CD4-positive, alpha-beta memory T cell (primary cell): ENCODE measurements at regions not wholly inside any gene's neighbourhood (a gene's known extent, or its start where the extent isn't known, plus 50 kb on each side); places are given as distances from the start of the nearest gene placed in this dataset.

Experiments used
- CTCF ChIA-PET: fragments of 350-600 bp; sonication (Branson Sonifier 250); formaldehyde crosslinking; loops from one replicate; lab custom pipeline; 2021; ENCODE audit warnings: inconsistent platforms; ENCODE audit not compliant: partially characterized antibody; lab: Charles Lee
- POLR2A ChIA-PET: fragments of 350-600 bp; sonication (Branson Sonifier 250); formaldehyde crosslinking; loops from one replicate; lab custom pipeline; 2021; ENCODE audit not compliant: partially characterized antibody; lab: Charles Lee
- DNase-seq, 5 donors: peaks; one replicate each; pipeline versions ENCODE4 v3.0.0 to v3.0.0-alpha.2; 2020 to 2022; ENCODE audit warnings: mixed read lengths in 1 of 5
- H3K27ac ChIP-seq: one replicate; pipeline ENCODE4 v1.7.0; 2013; ENCODE audit warnings: low read depth, low read length
- H3K27me3 ChIP-seq: 2 replicates; pipeline ENCODE4 v1.7.0; 2013; ENCODE audit warnings: mild to moderate bottlenecking, low read length, moderate library complexity; ENCODE audit not compliant: insufficient read depth
- H3K36me3 ChIP-seq: 2 replicates; pipeline ENCODE4 v1.7.0; 2013; ENCODE audit warnings: mild to moderate bottlenecking, low read length, moderate library complexity; ENCODE audit not compliant: insufficient read depth
- H3K4me1 ChIP-seq: 2 replicates; pipeline ENCODE4 v1.7.0; 2013; ENCODE audit warnings: mild to moderate bottlenecking, low read length, moderate library complexity; ENCODE audit not compliant: insufficient read depth
- H3K4me3 ChIP-seq, 2 donors: one replicate each; pipeline ENCODE4 v1.7.0; 2013; ENCODE audit warnings: low read length in 2 of 2, mild to moderate bottlenecking in 1 of 2
- H3K9me3 ChIP-seq, 2 donors: one replicate each; pipeline ENCODE4 v1.7.0; 2013; ENCODE audit warnings: low read length in 2 of 2, control low read depth in 1 of 2; ENCODE audit not compliant: control insufficient read depth in 1 of 2
- H3K27ac Mint-ChIP-seq, 7 donors: one replicate each; pipeline ENCODE4 v1.8.0; 2020 to 2021; ENCODE audit warnings: mixed read lengths in 7 of 7, mild to moderate bottlenecking in 6 of 7, inconsistent platforms in 3 of 7, moderate library complexity in 3 of 7
- H3K27me3 Mint-ChIP-seq, 2 donors: one replicate each; pipeline ENCODE4 v1.8.0; 2020 to 2021; ENCODE audit warnings: mixed read lengths in 2 of 2
- H3K36me3 Mint-ChIP-seq, 2 donors: one replicate each; pipeline ENCODE4 v1.8.0; 2020 to 2021; ENCODE audit warnings: mixed read lengths in 2 of 2, inconsistent platforms in 1 of 2, mild to moderate bottlenecking in 1 of 2
- H3K4me1 Mint-ChIP-seq, 4 donors: one replicate each; pipeline ENCODE4 v1.8.0; 2020 to 2021; ENCODE audit warnings: mixed read lengths in 4 of 4, mild to moderate bottlenecking in 1 of 4
- H3K4me3 Mint-ChIP-seq, 8 donors: one replicate each; pipeline ENCODE4 v1.8.0; 2020 to 2021; ENCODE audit warnings: mixed read lengths in 8 of 8, mild to moderate bottlenecking in 7 of 8, moderate library complexity in 6 of 8, inconsistent platforms in 3 of 8
- H3K9me3 Mint-ChIP-seq, 8 donors: one replicate each; pipeline ENCODE4 v1.8.0; 2020 to 2021; ENCODE audit warnings: mixed read lengths in 8 of 8, mild to moderate bottlenecking in 5 of 8, inconsistent platforms in 3 of 8, moderate library complexity in 1 of 8
- intact Hi-C: fragments of 100-400 bp; cut with micrococcal nuclease; formaldehyde crosslinking; loops from one replicate; pipeline ENCODE4 v1.15.1; 2023

DNA sequence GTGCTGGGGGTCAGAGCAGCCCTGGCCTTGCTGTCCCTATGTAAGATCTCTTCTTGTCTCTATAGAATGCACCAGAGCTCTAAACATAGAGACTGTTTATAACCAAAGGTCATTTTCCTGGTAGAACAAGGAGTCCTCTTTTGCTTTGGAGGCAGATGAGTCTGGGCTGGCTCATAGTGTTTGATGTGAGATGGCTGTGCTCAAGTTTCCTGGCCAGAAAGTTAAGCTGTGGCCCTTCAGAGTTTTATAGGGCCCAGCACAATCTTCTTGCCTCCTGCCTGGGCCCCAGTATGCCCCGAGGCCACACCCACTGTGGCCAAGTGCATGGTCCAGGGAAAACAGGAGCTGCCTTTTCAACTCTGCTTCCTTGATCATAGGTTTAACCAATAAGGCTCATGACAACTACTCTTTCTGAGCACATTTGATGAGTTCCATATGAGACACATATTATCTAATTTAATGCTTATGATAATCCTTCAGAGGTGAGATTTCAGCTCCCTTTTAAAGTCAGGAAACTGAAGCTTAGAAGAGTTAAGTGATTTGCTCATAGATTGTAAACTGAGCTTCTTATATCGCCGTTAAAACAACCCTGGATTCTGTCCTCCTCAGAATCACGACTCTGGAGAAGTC, 66.3 kb downstream of the MYCN start:
- intact Hi-C loops = no loop called here
- Histone ChIP-seq H3K9me3 (no peaks in the 10 kb centered on the region), H3K4me1 (no peaks in the 10 kb centered on the region), H3K27ac (no peak overlapping the region), H3K36me3 (no peaks in the 10 kb centered on the region), H3K4me3 (no peak overlapping the region), H3K27me3 (no peaks in the 10 kb centered on the region)
- no peak overlapping the region for H3K27ac Mint-ChIP-seq
- no peaks in the 10 kb centered on the region for H3K4me1 Mint-ChIP-seq
- H3K36me3 Mint-ChIP-seq = no peaks in the 10 kb centered on the region
- no peak overlapping the region for H3K4me3 Mint-ChIP-seq
- ChIA-PET CTCF (interaction anchor here (1.3 kb wide), 1 partner anchor 9 kb away, joined by 3 read pairs; no protein-coding TSS in a partner anchor), POLR2A (no interaction called here)
- no peak for DNase-seq
- peaks cover 0 to 5% (median 0%) of the 10 kb centered on the region in 8 donors for H3K9me3 Mint-ChIP-seq
- peaks cover 0 to under 1% of the 10 kb centered on the region in 2 donors for H3K27me3 Mint-ChIP-seq

DNA sequence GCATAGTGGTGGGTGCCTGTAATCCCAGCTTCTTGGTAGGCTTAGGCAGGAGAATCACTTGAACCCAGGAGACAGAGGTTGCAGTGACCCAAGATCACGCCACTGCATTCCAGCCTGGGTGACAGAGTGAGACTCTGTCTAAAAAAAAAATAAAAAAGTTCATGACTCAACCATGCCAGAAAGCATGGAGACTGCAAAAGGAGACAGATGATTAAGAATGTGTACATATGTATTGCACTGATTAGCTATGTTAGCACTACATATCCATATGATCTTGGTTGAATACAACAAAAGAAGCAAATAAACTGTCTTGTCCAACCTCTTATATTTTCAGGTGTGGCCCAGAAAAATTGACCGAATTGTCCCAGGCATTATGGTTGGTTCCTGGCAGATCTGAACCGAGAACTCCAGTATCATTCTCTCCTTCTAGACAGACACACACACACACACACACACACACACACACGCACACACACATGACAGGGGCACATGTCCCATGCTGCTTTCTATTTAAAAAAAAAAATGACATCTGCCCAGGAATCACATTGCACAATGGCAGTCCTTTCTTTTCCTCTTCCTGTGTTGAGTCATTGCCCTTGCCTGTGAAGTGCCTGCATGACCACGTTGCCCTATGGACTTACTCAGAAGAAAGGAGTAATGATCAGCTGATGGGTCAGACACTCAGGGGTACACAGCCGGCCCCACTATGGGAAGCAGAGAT, 65.6 kb downstream of the MYCN start:
- Mint-ChIP-seq H3K4me3 (no peak overlapping the region), H3K36me3 (no peaks in the 10 kb centered on the region), H3K27me3 (no peaks in the 10 kb centered on the region), H3K9me3 (peaks cover 0 to 5% (median 0%) of the 10 kb centered on the region in 8 donors), H3K4me1 (no peaks in the 10 kb centered on the region), H3K27ac (no peak overlapping the region)
- no peaks in the 10 kb centered on the region for H3K4me1 ChIP-seq
- no peaks in the 10 kb centered on the region for H3K27me3 ChIP-seq
- CTCF ChIA-PET = interaction anchor here (1.3 kb wide), 1 partner anchor 10 kb away, joined by 3 read pairs; no protein-coding TSS in a partner anchor
- no peak overlapping the region for H3K4me3 ChIP-seq
- intact Hi-C loops = no loop called here
- no peaks in the 10 kb centered on the region for H3K9me3 ChIP-seq
- DNase-seq = no peak
- H3K36me3 ChIP-seq = no peaks in the 10 kb centered on the region
- POLR2A ChIA-PET = no interaction called here
- no peak overlapping the region for H3K27ac ChIP-seq

DNA sequence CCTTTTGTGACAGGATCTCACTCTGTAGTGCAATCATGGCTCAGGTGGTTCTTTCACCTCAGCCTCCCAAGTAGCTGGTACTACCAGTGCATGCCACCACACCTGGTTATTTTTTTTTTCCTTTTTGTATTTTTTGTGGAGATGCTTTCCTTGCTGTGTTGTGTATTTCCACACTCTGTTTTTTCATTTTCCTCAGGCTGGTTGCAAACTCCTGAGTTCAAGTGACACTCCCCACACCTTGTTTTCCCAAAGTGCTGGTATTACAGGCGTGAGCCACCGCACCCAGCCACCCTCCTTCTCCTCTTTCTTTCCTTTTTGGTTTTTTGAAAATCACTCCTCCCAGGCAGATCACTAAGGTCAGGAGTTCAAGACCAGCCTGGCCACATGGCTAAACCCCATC, 65.0 kb downstream of the MYCN start:
- no peak overlapping the region for H3K27ac ChIP-seq
- Mint-ChIP-seq H3K36me3 (no peaks in the 10 kb centered on the region), H3K4me1 (no peaks in the 10 kb centered on the region), H3K27ac (no peak overlapping the region), H3K27me3 (peaks cover 0 to 2% of the 10 kb centered on the region in 2 donors), H3K4me3 (no peak overlapping the region), H3K9me3 (peaks cover 0 to 5% (median 0%) of the 10 kb centered on the region in 8 donors)
- intact Hi-C loops = no loop called here
- POLR2A ChIA-PET = no interaction called here
- H3K4me1 ChIP-seq = no peaks in the 10 kb centered on the region
- H3K36me3 ChIP-seq = no peaks in the 10 kb centered on the region
- DNase-seq = no peak
- no peak overlapping the region for H3K4me3 ChIP-seq
- H3K27me3 ChIP-seq = no peaks in the 10 kb centered on the region
- CTCF ChIA-PET = no interaction called here
- no peaks in the 10 kb centered on the region for H3K9me3 ChIP-seq

DNA sequence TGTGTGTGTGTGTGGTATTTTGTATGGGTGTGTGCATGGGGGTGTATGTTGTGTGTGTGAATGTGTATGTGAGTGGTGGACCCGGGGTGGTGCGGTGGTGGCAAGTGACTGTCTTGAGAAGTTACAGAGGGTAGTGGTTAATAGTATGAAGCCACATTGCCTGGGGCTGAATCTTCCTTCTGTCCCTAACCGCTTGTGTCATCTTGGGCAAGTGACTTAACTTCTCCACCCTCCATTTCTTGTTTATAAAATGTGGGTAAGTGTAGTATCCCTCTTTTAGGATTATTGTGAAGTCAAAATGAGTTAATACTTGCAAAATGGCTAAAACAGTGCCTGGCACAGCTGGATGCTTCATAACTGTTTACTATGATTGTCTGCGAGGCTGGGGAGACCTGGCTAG, 63.5 kb downstream of the MYCN start:
- H3K9me3 Mint-ChIP-seq = peaks cover 0 to 6% (median 0%) of the 10 kb centered on the region in 8 donors
- no peak overlapping the region for H3K27ac ChIP-seq
- no peak overlapping the region for H3K27ac Mint-ChIP-seq
- H3K27me3 ChIP-seq = no peaks in the 10 kb centered on the region
- intact Hi-C loops = no loop called here
- H3K4me1 ChIP-seq = no peaks in the 10 kb centered on the region
- DNase-seq = no peak
- H3K4me3 Mint-ChIP-seq = no peak overlapping the region
- no peaks in the 10 kb centered on the region for H3K9me3 ChIP-seq
- no peaks in the 10 kb centered on the region for H3K36me3 ChIP-seq
- no peaks in the 10 kb centered on the region for H3K4me1 Mint-ChIP-seq
- ChIA-PET POLR2A (no interaction called here), CTCF (no interaction called here)
- H3K36me3 Mint-ChIP-seq = no peaks in the 10 kb centered on the region
- no peak overlapping the region for H3K4me3 ChIP-seq
- H3K27me3 Mint-ChIP-seq = peaks cover 0 to 3% of the 10 kb centered on the region in 2 donors

DNA sequence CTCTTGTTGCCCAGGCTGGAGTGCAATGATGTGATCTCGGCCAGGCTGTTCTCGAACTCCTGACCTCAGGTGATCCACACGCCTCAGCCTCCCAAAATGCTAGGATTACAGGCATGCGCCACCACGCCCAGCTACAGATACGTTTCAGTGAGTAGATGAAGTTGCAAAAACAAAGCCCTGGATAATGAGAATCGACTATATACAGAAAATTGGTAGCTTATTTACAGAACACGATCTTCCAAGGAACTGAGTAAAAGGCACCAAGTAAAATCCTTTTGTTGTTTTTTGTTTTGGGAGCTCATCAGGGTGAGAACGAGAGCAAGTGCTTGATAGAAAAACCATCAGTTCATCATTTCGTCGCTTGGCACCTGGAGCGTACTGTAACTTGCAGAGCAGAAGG, 62.8 kb downstream of the MYCN start:
- DNase-seq = no peak
- peaks cover 0 to 6% (median 0%) of the 10 kb centered on the region in 8 donors for H3K9me3 Mint-ChIP-seq
- H3K4me3 Mint-ChIP-seq = no peak overlapping the region
- Histone ChIP-seq H3K27ac (no peak overlapping the region), H3K27me3 (no peaks in the 10 kb centered on the region), H3K4me3 (no peak overlapping the region), H3K36me3 (no peaks in the 10 kb centered on the region), H3K4me1 (no peaks in the 10 kb centered on the region), H3K9me3 (no peaks in the 10 kb centered on the region)
- ChIA-PET POLR2A (no interaction called here), CTCF (no interaction called here)
- no peak overlapping the region for H3K27ac Mint-ChIP-seq
- H3K27me3 Mint-ChIP-seq = peaks cover 0 to 3% of the 10 kb centered on the region in 2 donors
- intact Hi-C loops = no loop called here
- H3K36me3 Mint-ChIP-seq = no peaks in the 10 kb centered on the region
- no peaks in the 10 kb centered on the region for H3K4me1 Mint-ChIP-seq

DNA sequence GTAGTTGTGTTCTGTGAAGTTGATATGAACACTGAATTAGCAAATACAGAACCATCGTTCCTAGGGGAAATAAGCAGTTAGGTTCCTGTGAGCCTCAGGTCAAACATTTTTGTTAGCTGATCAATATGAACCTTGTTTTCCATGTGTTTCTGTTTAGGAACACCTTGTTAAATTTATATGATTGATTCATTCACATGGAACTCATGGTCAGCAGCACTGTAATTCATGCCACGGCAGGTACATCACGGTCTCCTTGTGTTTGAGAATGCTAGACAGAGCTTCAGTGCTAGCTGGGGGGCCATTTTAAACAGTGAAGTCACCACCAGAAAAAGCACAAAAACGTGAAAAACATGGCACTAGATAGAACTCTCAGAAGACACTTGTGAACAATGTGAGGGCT, 62.2 kb downstream of the MYCN start:
- no peaks in the 10 kb centered on the region for H3K27me3 ChIP-seq
- H3K4me3 ChIP-seq = no peak overlapping the region
- ChIA-PET POLR2A (no interaction called here), CTCF (no interaction called here)
- no peaks in the 10 kb centered on the region for H3K9me3 ChIP-seq
- no peaks in the 10 kb centered on the region for H3K36me3 Mint-ChIP-seq
- intact Hi-C loops = no loop called here
- no peaks in the 10 kb centered on the region for H3K36me3 ChIP-seq
- no peak overlapping the region for H3K4me3 Mint-ChIP-seq
- H3K27ac Mint-ChIP-seq = no peak overlapping the region
- DNase-seq = no peak
- no peaks in the 10 kb centered on the region for H3K4me1 ChIP-seq
- H3K27me3 Mint-ChIP-seq = peaks cover 0 to 4% of the 10 kb centered on the region in 2 donors
- no peak overlapping the region for H3K27ac ChIP-seq
- no peaks in the 10 kb centered on the region for H3K4me1 Mint-ChIP-seq
- peaks cover 0 to 6% (median 0%) of the 10 kb centered on the region in 8 donors for H3K9me3 Mint-ChIP-seq

DNA sequence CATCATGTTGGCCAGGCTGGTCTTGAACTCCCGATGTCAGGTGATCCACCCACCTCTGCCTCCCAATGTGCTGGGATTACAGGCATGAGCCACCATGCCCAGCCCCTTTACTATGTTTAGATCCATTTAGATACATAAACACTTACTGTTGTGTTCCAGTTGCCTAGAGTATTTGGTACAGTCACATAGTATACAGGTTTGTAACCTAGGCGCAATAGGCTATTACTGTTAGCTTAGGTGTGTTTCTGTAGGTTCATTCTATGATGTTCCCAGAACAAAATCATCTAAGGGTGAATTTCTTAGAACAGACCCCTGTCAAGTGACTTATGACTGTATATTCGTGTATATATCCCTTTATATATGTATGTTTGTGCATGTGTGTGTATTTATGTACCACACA, 61.8 kb downstream of the MYCN start:
- Mint-ChIP-seq H3K27ac (no peak overlapping the region), H3K4me3 (no peak overlapping the region), H3K36me3 (no peaks in the 10 kb centered on the region), H3K27me3 (peaks cover 0 to 5% of the 10 kb centered on the region in 2 donors), H3K4me1 (no peaks in the 10 kb centered on the region), H3K9me3 (peaks cover 0 to 6% (median 0%) of the 10 kb centered on the region in 8 donors)
- Histone ChIP-seq H3K4me3 (no peak overlapping the region), H3K9me3 (no peaks in the 10 kb centered on the region), H3K36me3 (no peaks in the 10 kb centered on the region), H3K27me3 (no peaks in the 10 kb centered on the region), H3K27ac (no peak overlapping the region), H3K4me1 (no peaks in the 10 kb centered on the region)
- intact Hi-C loops = no loop called here
- ChIA-PET CTCF (no interaction called here), POLR2A (no interaction called here)
- no peak for DNase-seq
